ENCODE measurements at regions not wholly inside any gene's neighbourhood (a gene's known extent, or its start where the extent isn't known, plus 50 kb on each side); places are given as distances from the start of the nearest gene placed in this dataset.

DNA sequence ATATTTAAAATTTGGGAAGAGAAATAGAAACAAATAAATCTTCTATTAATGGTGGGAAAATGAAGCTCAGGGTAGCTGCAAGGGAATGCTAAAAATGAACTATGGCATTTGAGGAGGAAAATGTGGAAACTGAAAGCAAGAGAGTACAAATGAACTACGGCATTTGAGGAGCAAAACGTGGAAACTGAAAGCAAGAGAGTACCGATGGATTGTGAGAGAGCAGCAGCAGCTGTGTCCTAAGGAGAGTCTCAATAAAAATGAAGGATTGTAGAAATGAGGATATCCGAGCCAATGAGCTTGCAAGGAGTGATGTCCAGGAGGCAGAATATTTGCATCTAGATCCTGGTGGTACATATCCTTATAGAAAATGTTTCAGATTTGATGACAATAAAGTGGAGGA lies 547.1 kb upstream of the ZNF337 start:
- TF ChIP-seq POLR2A (IDR thresholded peaks at IDR 0.05), result no peak
- no peak for TF ChIP-seq CTCF (IDR thresholded peaks at IDR 0.05)
